ENCODE measurements at regions not wholly inside any gene's neighbourhood (a gene's known extent, or its start where the extent isn't known, plus 50 kb on each side); places are given as distances from the start of the nearest gene placed in this dataset.

DNA sequence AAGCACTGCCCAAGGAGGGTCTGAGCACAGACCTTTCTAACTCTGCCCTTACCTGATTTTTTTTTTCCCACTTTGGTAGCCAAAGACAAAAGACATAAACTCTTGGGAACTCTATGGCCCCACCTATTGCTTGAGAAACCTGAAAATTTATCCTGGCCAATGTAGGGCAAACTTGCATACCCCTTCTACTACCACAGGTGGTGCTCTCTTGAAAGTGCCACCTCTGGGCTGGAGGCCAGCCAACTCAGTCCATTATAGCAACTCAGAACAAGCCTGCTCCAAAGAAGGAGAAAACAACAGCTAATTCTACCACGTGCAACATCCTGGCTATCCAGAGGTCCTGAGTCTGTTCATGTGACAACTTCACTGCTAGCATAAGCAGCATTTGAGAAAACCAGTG lies 55.7 kb upstream of the ABCD2 start (continued):
- TF ChIP-seq, protein P1, sequence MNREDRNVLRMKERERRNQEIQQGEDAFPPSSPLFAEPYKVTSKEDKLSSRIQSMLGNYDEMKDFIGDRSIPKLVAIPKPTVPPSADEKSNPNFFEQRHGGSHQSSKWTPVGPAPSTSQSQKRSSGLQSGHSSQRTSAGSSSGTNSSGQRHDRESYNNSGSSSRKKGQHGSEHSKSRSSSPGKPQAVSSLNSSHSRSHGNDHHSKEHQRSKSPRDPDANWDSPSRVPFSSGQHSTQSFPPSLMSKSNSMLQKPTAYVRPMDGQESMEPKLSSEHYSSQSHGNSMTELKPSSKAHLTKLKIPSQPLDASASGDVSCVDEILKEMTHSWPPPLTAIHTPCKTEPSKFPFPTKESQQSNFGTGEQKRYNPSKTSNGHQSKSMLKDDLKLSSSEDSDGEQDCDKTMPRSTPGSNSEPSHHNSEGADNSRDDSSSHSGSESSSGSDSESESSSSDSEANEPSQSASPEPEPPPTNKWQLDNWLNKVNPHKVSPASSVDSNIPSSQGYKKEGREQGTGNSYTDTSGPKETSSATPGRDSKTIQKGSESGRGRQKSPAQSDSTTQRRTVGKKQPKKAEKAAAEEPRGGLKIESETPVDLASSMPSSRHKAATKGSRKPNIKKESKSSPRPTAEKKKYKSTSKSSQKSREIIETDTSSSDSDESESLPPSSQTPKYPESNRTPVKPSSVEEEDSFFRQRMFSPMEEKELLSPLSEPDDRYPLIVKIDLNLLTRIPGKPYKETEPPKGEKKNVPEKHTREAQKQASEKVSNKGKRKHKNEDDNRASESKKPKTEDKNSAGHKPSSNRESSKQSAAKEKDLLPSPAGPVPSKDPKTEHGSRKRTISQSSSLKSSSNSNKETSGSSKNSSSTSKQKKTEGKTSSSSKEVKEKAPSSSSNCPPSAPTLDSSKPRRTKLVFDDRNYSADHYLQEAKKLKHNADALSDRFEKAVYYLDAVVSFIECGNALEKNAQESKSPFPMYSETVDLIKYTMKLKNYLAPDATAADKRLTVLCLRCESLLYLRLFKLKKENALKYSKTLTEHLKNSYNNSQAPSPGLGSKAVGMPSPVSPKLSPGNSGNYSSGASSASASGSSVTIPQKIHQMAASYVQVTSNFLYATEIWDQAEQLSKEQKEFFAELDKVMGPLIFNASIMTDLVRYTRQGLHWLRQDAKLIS (CRISPR knock-in tag; IDR thresholded peaks at IDR 0.05; ENCODE audit: borderline replicate concordance): no peak
- TF ChIP-seq NR1H2 (CRISPR knock-in tag; IDR thresholded peaks at IDR 0.05): no peak
- TF ChIP-seq, protein P2, sequence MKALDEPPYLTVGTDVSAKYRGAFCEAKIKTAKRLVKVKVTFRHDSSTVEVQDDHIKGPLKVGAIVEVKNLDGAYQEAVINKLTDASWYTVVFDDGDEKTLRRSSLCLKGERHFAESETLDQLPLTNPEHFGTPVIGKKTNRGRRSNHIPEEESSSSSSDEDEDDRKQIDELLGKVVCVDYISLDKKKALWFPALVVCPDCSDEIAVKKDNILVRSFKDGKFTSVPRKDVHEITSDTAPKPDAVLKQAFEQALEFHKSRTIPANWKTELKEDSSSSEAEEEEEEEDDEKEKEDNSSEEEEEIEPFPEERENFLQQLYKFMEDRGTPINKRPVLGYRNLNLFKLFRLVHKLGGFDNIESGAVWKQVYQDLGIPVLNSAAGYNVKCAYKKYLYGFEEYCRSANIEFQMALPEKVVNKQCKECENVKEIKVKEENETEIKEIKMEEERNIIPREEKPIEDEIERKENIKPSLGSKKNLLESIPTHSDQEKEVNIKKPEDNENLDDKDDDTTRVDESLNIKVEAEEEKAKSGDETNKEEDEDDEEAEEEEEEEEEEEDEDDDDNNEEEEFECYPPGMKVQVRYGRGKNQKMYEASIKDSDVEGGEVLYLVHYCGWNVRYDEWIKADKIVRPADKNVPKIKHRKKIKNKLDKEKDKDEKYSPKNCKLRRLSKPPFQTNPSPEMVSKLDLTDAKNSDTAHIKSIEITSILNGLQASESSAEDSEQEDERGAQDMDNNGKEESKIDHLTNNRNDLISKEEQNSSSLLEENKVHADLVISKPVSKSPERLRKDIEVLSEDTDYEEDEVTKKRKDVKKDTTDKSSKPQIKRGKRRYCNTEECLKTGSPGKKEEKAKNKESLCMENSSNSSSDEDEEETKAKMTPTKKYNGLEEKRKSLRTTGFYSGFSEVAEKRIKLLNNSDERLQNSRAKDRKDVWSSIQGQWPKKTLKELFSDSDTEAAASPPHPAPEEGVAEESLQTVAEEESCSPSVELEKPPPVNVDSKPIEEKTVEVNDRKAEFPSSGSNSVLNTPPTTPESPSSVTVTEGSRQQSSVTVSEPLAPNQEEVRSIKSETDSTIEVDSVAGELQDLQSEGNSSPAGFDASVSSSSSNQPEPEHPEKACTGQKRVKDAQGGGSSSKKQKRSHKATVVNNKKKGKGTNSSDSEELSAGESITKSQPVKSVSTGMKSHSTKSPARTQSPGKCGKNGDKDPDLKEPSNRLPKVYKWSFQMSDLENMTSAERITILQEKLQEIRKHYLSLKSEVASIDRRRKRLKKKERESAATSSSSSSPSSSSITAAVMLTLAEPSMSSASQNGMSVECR (CRISPR knock-in tag; IDR thresholded peaks at IDR 0.05; ENCODE audit: borderline replicate concordance): no peak

DNA sequence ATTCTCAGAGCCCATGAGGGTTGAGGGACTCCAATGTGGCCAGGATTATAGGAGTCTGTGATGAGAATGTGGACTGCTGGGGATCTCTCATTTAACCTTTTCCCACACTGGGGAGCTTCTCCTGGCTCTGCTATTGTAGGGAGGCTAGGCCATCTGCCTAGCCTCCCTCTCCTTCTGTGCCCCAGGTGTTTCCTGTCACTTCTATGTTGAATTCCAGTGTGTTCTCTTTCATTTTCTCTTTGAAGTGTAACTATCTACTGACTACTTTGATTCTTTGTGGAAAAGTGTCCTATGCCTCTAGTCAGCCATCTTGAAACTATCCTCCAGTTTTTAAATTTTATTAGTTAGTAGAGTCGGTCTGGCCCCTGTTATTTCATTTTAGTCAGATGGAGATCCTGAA lies 53.4 kb upstream of the ABCD2 start:
- ChIA-PET CTCF (no interaction called here), POLR2A (no interaction called here)
- Mint-ChIP-seq H3K4me1 (peaks cover 15% of the 10 kb centered on the region), H3K36me3 (peaks cover 2% of the 10 kb centered on the region; the same call in 1 of the 2 replicates), H3K4me3 (no peak overlapping the region), H3K9me3 (peaks cover 38% of the 10 kb centered on the region), H3K27ac (no peak overlapping the region), H3K27me3 (ENCODE audit: low read depth) (no peaks in the 10 kb centered on the region)
- DNase-seq (ENCODE audit: low spot score) (no peak), ATAC-seq (no peak)
- TF ChIP-seq RELA (CRISPR knock-in tag; IDR thresholded peaks at IDR 0.05; ENCODE audit: borderline replicate concordance): no peak
- no peak for TF ChIP-seq EMX1 (CRISPR knock-in tag; IDR thresholded peaks at IDR 0.05)
- TF ChIP-seq, protein P3, sequence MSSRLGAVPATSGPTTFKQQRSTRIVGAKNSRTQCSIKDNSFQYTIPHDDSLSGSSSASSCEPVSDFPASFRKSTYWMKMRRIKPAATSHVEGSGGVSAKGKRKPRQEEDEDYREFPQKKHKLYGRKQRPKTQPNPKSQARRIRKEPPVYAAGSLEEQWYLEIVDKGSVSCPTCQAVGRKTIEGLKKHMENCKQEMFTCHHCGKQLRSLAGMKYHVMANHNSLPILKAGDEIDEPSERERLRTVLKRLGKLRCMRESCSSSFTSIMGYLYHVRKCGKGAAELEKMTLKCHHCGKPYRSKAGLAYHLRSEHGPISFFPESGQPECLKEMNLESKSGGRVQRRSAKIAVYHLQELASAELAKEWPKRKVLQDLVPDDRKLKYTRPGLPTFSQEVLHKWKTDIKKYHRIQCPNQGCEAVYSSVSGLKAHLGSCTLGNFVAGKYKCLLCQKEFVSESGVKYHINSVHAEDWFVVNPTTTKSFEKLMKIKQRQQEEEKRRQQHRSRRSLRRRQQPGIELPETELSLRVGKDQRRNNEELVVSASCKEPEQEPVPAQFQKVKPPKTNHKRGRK (CRISPR knock-in tag; IDR thresholded peaks at IDR 0.05; ENCODE audit: borderline replicate concordance): no peak
- TF ChIP-seq, protein P4, sequence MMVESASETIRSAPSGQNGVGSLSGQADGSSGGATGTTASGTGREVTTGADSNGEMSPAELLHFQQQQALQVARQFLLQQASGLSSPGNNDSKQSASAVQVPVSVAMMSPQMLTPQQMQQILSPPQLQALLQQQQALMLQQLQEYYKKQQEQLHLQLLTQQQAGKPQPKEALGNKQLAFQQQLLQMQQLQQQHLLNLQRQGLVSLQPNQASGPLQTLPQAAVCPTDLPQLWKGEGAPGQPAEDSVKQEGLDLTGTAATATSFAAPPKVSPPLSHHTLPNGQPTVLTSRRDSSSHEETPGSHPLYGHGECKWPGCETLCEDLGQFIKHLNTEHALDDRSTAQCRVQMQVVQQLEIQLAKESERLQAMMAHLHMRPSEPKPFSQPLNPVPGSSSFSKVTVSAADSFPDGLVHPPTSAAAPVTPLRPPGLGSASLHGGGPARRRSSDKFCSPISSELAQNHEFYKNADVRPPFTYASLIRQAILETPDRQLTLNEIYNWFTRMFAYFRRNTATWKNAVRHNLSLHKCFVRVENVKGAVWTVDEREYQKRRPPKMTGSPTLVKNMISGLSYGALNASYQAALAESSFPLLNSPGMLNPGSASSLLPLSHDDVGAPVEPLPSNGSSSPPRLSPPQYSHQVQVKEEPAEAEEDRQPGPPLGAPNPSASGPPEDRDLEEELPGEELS (CRISPR knock-in tag; IDR thresholded peaks at IDR 0.05): no peak
- TF ChIP-seq, protein P5, sequence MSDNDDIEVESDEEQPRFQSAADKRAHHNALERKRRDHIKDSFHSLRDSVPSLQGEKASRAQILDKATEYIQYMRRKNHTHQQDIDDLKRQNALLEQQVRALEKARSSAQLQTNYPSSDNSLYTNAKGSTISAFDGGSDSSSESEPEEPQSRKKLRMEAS (CRISPR knock-in tag; IDR thresholded peaks at IDR 0.05): no peak
- no peak for TF ChIP-seq ZNF232 (CRISPR knock-in tag; IDR thresholded peaks at IDR 0.05)
- TF ChIP-seq, protein P6, sequence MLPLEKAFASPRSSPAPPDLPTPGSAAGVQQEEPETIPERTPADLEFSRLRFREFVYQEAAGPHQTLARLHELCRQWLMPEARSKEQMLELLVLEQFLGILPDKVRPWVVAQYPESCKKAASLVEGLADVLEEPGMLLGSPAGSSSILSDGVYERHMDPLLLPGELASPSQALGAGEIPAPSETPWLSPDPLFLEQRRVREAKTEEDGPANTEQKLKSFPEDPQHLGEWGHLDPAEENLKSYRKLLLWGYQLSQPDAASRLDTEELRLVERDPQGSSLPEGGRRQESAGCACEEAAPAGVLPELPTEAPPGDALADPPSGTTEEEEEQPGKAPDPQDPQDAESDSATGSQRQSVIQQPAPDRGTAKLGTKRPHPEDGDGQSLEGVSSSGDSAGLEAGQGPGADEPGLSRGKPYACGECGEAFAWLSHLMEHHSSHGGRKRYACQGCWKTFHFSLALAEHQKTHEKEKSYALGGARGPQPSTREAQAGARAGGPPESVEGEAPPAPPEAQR (CRISPR knock-in tag; IDR thresholded peaks at IDR 0.05): no peak
- no peak for TF ChIP-seq JUN (CRISPR knock-in tag; IDR thresholded peaks at IDR 0.05)
- TF ChIP-seq, protein P7, sequence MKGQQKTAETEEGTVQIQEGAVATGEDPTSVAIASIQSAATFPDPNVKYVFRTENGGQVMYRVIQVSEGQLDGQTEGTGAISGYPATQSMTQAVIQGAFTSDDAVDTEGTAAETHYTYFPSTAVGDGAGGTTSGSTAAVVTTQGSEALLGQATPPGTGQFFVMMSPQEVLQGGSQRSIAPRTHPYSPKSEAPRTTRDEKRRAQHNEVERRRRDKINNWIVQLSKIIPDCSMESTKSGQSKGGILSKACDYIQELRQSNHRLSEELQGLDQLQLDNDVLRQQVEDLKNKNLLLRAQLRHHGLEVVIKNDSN (CRISPR knock-in tag; IDR thresholded peaks at IDR 0.05): no peak
- TF ChIP-seq, protein P8, sequence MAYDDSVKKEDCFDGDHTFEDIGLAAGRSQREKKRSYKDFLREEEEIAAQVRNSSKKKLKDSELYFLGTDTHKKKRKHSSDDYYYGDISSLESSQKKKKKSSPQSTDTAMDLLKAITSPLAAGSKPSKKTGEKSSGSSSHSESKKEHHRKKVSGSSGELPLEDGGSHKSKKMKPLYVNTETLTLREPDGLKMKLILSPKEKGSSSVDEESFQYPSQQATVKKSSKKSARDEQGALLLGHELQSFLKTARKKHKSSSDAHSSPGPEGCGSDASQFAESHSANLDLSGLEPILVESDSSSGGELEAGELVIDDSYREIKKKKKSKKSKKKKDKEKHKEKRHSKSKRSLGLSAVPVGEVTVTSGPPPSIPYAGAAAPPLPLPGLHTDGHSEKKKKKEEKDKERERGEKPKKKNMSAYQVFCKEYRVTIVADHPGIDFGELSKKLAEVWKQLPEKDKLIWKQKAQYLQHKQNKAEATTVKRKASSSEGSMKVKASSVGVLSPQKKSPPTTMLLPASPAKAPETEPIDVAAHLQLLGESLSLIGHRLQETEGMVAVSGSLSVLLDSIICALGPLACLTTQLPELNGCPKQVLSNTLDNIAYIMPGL (CRISPR knock-in tag; IDR thresholded peaks at IDR 0.05): no peak
- TF ChIP-seq, protein P9, sequence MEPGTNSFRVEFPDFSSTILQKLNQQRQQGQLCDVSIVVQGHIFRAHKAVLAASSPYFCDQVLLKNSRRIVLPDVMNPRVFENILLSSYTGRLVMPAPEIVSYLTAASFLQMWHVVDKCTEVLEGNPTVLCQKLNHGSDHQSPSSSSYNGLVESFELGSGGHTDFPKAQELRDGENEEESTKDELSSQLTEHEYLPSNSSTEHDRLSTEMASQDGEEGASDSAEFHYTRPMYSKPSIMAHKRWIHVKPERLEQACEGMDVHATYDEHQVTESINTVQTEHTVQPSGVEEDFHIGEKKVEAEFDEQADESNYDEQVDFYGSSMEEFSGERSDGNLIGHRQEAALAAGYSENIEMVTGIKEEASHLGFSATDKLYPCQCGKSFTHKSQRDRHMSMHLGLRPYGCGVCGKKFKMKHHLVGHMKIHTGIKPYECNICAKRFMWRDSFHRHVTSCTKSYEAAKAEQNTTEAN (CRISPR knock-in tag; IDR thresholded peaks at IDR 0.05): no peak
- no peak for TF ChIP-seq ZNF317 (CRISPR knock-in tag; IDR thresholded peaks at IDR 0.05; ENCODE audit: borderline replicate concordance, low read depth)

Measured in WTC11 (cell line).